Stomach (tissue), 8 donors: ENCODE measurements at regions not wholly inside any gene's neighbourhood (a gene's known extent, or its start where the extent isn't known, plus 50 kb on each side); places are given as distances from the start of the nearest gene placed in this dataset.

Experiments used
- DNase-seq, 2 donors: peaks; one replicate each; pipeline versions ENCODE4 v3.0.0 to v3.0.0-alpha.2; 2013 to 2019
- H3K27ac ChIP-seq, 5 donors: fragments of 200-600 bp in 4 of 5; sonication (generic) in 4 of 5; one replicate each; pipeline ENCODE4 v1.5.1; 2013 to 2019; ENCODE audit warnings: mild to moderate bottlenecking in 1 of 5, moderate library complexity in 1 of 5
- H3K27me3 ChIP-seq, 3 donors: fragments of 200-600 bp; sonication (generic); one replicate each; pipeline ENCODE4 v1.5.1; 2017 to 2019; ENCODE audit warnings: mixed run types in 1 of 3
- H3K36me3 ChIP-seq, 4 donors: fragments of 200-600 bp; sonication (generic); 1 replicate in 3 of 4; 2 replicates in 1 of 4; pipeline ENCODE4 v1.5.1; 2016 to 2019
- H3K4me1 ChIP-seq, 4 donors: fragments of 200-600 bp; sonication (generic); one replicate each; pipeline ENCODE4 v1.5.1; 2016 to 2019
- H3K4me3 ChIP-seq, 4 donors: fragments of 200-600 bp; sonication (generic) in 3 of 4; one replicate each; pipeline ENCODE4 v1.5.1; 2016 to 2019; ENCODE audit warnings: mild to moderate bottlenecking in 1 of 4
- H3K9me3 ChIP-seq, 4 donors: fragments of 200-600 bp; sonication (generic); one replicate each; pipeline ENCODE4 v1.5.1; 2016 to 2019
- EP300 ChIP-seq: sonication (generic); formaldehyde crosslinking; IDR thresholded peaks from one replicate; pipeline ENCODE4 v1.6.1; 2017; ENCODE audit warnings: antibody characterized with exemption
- POLR2A ChIP-seq, 4 donors: fragments of 450-650 bp; IDR thresholded peaks; one replicate each; pipeline ENCODE4 v1.6.1; 2016; ENCODE audit warnings: antibody characterized with exemption in 4 of 4, control low read depth in 2 of 4, mild to moderate bottlenecking in 1 of 4, moderate library complexity in 1 of 4
- POLR2AphosphoS5 ChIP-seq, 3 donors: sonication (generic); formaldehyde crosslinking; IDR thresholded peaks; one replicate each; pipeline ENCODE4 v1.6.1; 2016; ENCODE audit warnings: antibody characterized with exemption in 3 of 3
- whole genome bisulfite sequencing, 5 donors: extraction: QIAGEN DNeasy Blood & Tissue Kit in 3 of 5; methylation state at CpG; one replicate each; pipeline versions ENCODE4 v1.1.5 to v1.1.7; 2013 to 2018; 5-methylcytosine and 5-hydroxymethylcytosine counted together
- intact Hi-C: fragments of 100-400 bp; cut with DNase I; formaldehyde crosslinking; loops from one replicate; pipeline ENCODE4 v1.15.1; 2023; ENCODE audit warnings: low total_unique reads
- TF ChIP-seq, protein P1 (sequence below), 7 experiments: fragments of 450-650 bp in 4 of 7; fragments of 200-600 bp in 3 of 7; sonication (generic) in 3 of 7; IDR thresholded peaks; one replicate each; pipeline ENCODE4 v1.5.1; 2016 to 2019; ENCODE audit warnings: antibody characterized with exemption in 7 of 7, control low read depth in 2 of 7, mild to moderate bottlenecking in 1 of 7
- donor health status: healthy with polysubstance abuse.
- donor health status: Bipolar disorder and iron deficiency.
- donor health status: healthy.

DNA sequence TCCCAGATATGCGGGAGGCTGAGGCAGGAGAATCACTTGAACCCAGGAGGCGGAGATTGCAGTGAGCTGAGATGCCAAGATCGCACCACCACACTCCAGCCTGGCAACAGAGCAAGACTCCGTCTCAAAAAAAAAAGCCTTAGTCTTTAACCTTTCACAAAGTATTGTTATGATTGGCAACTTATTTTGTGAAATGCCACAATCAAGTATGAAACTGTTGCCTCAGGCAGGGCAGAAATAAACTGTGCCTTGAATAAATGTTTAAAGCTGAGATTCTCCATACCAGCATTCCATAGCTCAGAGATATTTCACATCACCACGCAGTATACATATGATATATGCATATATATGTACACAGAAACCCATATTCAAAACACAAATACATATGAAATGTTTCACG, 120.1 kb upstream of the CCDC28A start:
- H3K27ac ChIP-seq, result no peak overlapping the region
- no peak overlapping the region for H3K4me3 ChIP-seq
- 74 to 95% (median 87%) methylated on average over 6 of the region's 6 CpGs for WGBS, 5 donors
- TF ChIP-seq, protein P1, sequence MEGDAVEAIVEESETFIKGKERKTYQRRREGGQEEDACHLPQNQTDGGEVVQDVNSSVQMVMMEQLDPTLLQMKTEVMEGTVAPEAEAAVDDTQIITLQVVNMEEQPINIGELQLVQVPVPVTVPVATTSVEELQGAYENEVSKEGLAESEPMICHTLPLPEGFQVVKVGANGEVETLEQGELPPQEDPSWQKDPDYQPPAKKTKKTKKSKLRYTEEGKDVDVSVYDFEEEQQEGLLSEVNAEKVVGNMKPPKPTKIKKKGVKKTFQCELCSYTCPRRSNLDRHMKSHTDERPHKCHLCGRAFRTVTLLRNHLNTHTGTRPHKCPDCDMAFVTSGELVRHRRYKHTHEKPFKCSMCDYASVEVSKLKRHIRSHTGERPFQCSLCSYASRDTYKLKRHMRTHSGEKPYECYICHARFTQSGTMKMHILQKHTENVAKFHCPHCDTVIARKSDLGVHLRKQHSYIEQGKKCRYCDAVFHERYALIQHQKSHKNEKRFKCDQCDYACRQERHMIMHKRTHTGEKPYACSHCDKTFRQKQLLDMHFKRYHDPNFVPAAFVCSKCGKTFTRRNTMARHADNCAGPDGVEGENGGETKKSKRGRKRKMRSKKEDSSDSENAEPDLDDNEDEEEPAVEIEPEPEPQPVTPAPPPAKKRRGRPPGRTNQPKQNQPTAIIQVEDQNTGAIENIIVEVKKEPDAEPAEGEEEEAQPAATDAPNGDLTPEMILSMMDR (IDR thresholded peaks at IDR 0.05), result no peak
- TF ChIP-seq POLR2A (IDR thresholded peaks at IDR 0.05) (no peak), POLR2AphosphoS5 (IDR thresholded peaks at IDR 0.05) (no peak), EP300 (no peak)
- H3K9me3 ChIP-seq, result no peaks in the 10 kb centered on the region
- H3K36me3 ChIP-seq, result no peaks in the 10 kb centered on the region
- no peak for DNase-seq
- no peaks in the 10 kb centered on the region for H3K27me3 ChIP-seq
- intact Hi-C loops, result no loop called here
- H3K4me1 ChIP-seq, result peaks cover 0 to 3% (median 0%) of the 10 kb centered on the region in 4 donors

DNA sequence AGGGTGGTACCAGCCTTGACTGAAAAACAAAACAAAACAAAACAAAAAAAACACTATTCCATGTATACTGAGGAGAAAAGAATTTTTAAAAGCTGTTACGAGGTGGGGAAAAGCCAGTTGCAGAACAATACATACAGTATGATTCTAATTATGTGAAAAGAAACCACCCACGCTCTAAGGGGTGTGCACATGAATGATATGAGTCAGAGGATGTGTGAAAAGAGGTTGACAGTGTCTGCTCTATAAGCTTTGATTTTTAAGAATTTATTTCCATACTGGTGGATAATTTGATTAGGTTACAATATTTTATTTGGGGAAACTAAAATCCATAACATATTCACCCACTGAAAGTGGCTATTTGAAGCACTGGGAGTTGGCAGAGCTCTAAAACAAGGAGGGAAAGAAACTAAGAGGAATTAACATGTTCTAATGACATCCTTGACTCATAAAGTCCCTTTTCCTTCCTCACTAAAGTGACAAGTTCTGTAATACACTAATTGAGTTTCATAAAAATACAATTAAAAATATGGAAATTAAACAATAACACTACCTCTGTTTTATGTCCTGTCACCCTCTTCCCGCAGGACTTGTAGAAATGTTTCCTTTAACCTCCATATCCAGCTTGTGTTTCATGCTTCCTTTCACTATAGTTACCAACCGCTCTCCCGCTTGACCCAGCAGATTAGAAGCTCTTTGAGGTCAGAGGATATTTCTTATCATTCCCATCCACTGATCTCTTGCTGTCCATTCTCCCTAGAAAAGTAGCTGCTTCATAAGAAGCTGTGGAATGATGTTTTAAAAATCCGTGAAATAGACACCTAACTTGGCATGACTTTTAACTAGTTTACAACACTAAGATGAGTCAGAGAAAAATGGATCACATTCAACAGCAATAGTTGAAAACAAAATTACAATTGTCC, 118.6 kb upstream of the CCDC28A start:
- DNase-seq, result no peak
- Histone ChIP-seq H3K36me3 (no peaks in the 10 kb centered on the region), H3K4me3 (no peak overlapping the region), H3K4me1 (peaks cover 0 to 3% (median 0%) of the 10 kb centered on the region in 4 donors), H3K27me3 (no peaks in the 10 kb centered on the region), H3K9me3 (no peaks in the 10 kb centered on the region), H3K27ac (no peak overlapping the region)
- WGBS, 5 donors, result 77 to 87% (median 80%) methylated on average over 6 of the region's 6 CpGs
- intact Hi-C loops, result no loop called here
- TF ChIP-seq POLR2A (IDR thresholded peaks at IDR 0.05), result no peak
- no peak for TF ChIP-seq EP300
- TF ChIP-seq, protein P1 (IDR thresholded peaks at IDR 0.05), result no peak
- no peak for TF ChIP-seq POLR2AphosphoS5 (IDR thresholded peaks at IDR 0.05)

DNA sequence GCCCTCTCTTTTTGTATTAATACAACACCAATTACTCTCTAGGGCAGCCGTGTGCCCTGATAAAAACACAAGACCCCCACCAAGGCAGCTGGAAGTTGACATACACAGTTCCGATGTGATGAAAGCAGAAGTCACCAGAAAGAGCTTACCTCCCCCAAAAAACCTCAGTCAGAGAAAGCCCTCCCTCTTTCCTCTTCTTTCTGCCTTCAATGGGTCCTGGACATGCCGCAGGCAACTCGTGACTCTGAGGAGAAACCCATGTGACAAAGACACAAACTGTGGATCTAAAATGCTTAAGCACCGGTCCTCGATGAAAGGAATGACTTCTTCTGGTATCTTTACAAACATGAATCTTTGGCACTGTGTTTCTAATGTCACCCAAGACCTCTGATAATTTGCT, 117.7 kb upstream of the CCDC28A start:
- no peaks in the 10 kb centered on the region for H3K9me3 ChIP-seq
- intact Hi-C loops, result no loop called here
- TF ChIP-seq POLR2AphosphoS5 (IDR thresholded peaks at IDR 0.05) (no peak), EP300 (no peak), POLR2A (IDR thresholded peaks at IDR 0.05) (no peak)
- TF ChIP-seq, protein P1 (IDR thresholded peaks at IDR 0.05), result no peak
- 85 to 93% (median 88%) methylated on average over 6 of the region's 6 CpGs for WGBS, 5 donors
- peaks cover 0 to 3% (median 0%) of the 10 kb centered on the region in 4 donors for H3K4me1 ChIP-seq
- H3K4me3 ChIP-seq, result no peak overlapping the region
- no peaks in the 10 kb centered on the region for H3K36me3 ChIP-seq
- no peak overlapping the region for H3K27ac ChIP-seq
- no peaks in the 10 kb centered on the region for H3K27me3 ChIP-seq
- no peak for DNase-seq

DNA sequence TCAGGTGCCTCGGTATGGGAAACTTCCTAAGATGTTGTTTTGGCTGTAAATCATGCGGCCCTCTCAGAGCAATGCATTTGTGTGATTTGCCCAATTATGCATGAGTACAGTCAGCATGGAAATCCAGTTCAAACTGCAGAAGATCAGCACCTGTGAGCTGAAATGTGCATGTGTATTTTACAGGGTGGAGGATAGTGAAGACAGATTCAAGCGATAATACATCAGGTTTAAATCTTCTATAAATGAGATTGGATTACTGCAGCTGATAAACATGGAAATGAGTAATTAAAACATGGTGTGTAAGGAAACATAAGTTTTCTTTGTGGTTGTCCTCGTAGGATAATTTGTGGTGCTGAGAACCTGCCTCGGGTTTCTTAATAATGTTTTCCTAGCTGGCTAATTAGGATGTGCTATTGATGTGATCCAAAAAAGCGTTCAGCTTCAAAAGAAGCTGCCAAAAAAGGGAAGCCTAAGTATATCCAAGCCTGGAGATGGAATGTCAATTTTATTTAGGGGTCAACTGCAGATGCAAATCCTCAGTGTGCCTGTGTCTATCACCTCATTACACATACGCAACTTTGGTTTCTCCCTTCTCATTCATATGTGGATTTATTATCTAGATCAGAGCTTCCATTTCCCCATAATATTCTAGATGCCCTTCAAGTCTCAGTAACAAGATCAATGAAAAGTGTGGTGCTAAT, 117.1 kb upstream of the CCDC28A start:
- Histone ChIP-seq H3K27ac (no peak overlapping the region), H3K9me3 (no peaks in the 10 kb centered on the region), H3K27me3 (no peaks in the 10 kb centered on the region), H3K36me3 (no peaks in the 10 kb centered on the region), H3K4me3 (no peak overlapping the region), H3K4me1 (peaks cover 0 to 3% (median 0%) of the 10 kb centered on the region in 4 donors)
- intact Hi-C loops, result no loop called here
- WGBS, 5 donors, result 84 to 92% (median 88%) methylated on average over 7 of the region's 7 CpGs
- DNase-seq, result no peak
- TF ChIP-seq EP300 (no peak), POLR2AphosphoS5 (IDR thresholded peaks at IDR 0.05) (no peak)
